Gastrocnemius medialis (tissue), 4 donors: ENCODE measurements at regions not wholly inside any gene's neighbourhood (a gene's known extent, or its start where the extent isn't known, plus 50 kb on each side); places are given as distances from the start of the nearest gene placed in this dataset.

Source experiments
- ATAC-seq, 2 donors: fragments of 150-250 bp; one replicate each; pipeline ENCODE4 v1.9.1; 2016
- DNase-seq, 2 donors: peaks; one replicate each; pipeline ENCODE4 v3.0.0-alpha.2; 2019
- H3K27ac ChIP-seq, 4 donors: fragments of 200-600 bp; sonication (generic); 1 replicate in 1 of 4; 2 replicates in 3 of 4; pipeline ENCODE4 v1.5.1; 2016 to 2018; ENCODE audit warnings: mild to moderate bottlenecking in 2 of 4, moderate library complexity in 1 of 4
- H3K27me3 ChIP-seq, 3 donors: fragments of 200-600 bp; sonication (generic) in 2 of 3; 1 replicate in 1 of 3; 2 replicates in 2 of 3; pipeline versions ENCODE4 v1.5.1 to v1.6.0; 2016 to 2019; ENCODE audit warnings: mild to moderate bottlenecking in 1 of 3, moderate library complexity in 1 of 3
- H3K36me3 ChIP-seq, 2 donors: fragments of 200-600 bp; sonication (generic) in 1 of 2; one replicate each; pipeline ENCODE4 v1.5.1; 2017 to 2018
- H3K4me1 ChIP-seq, 2 donors: fragments of 200-600 bp; sonication (generic) in 1 of 2; one replicate each; pipeline ENCODE4 v1.5.1; 2016 to 2017; ENCODE audit warnings: mild to moderate bottlenecking in 2 of 2
- H3K4me3 ChIP-seq, 4 donors: fragments of 200-600 bp; sonication (generic) in 3 of 4; 1 replicate in 1 of 4; 2 replicates in 3 of 4; pipeline ENCODE4 v1.5.1; 2016 to 2019; ENCODE audit warnings: mild to moderate bottlenecking in 2 of 4
- H3K9me3 ChIP-seq, 3 donors: fragments of 200-600 bp; sonication (generic) in 2 of 3; 1 replicate in 1 of 3; 2 replicates in 2 of 3; pipeline ENCODE4 v1.5.1; 2016 to 2019
- POLR2A ChIP-seq, 2 donors: fragments of 450-650 bp; IDR thresholded peaks; one replicate each; pipeline ENCODE4 v1.6.1; 2017; ENCODE audit warnings: antibody characterized with exemption in 2 of 2, mild to moderate bottlenecking in 2 of 2, moderate library complexity in 2 of 2
- in situ Hi-C, 4 donors: fragments of 200-750 bp; cut with MboI; loops; one replicate each; pipeline versions ENCODE4 v1.15.0 to v1.8.0; 2017; ENCODE audit warnings: low sequenced_read_pairs in 4 of 4
- intact Hi-C: fragments of 100-400 bp; cut with DNase I; formaldehyde crosslinking; loops from one replicate; pipeline ENCODE4 v1.15.1; 2023; ENCODE audit warnings: low total_unique reads
- TF ChIP-seq, protein P1 (sequence below), 5 experiments: fragments of 450-650 bp in 3 of 5; fragments of 200-600 bp in 2 of 5; sonication (generic) in 2 of 5; IDR thresholded peaks in 4 of 5; conservative IDR thresholded peaks in 1 of 5; 1 replicate in 4 of 5; 2 replicates in 1 of 5; pipeline ENCODE4 v1.5.1; 2016 to 2019; ENCODE audit warnings: antibody characterized with exemption in 5 of 5, mild to moderate bottlenecking in 3 of 5, moderate library complexity in 3 of 5

DNA sequence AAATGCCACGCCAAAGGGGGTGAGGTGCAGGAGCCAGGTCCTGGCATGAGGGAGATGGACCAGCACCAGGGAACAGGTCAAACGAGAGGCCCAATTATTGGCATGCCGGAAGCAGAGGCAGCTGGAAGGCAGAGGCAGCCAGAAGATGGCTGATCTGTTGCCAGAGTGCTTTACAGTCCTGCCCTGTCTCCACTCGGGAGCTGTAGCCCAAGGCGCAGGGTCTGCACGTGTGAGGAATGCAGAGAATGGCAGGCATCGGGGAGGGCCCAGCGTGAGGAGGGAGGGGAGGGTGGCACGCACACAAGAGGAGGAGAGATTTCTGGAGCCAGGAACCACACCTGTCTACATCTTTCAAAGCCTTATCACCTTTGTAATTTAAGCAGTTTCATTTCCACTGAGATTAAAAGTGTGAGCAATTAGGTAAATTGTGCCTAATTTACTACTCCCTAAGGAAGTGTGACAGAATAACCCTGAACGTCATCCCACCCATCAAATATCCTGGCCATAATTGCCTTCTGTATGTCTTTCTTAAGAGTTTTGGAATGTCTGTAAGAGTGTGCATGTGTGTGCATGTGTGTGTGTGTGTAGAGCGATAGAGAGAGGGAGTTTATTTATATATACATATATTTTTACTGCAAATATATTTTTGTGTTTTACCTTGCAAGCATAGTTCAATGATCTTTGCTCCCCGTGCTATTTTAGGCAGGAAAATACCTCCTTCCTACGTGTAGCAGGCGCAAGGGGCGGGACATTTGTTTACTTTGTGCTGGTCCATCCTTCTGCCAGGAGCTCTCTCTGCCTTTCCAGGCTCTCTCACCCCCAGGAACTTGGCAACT is 125.5 kb upstream of the SERBP1 start:
- H3K4me1 ChIP-seq, result peaks cover 4 to 29% of the 10 kb centered on the region in 2 donors
- DNase-seq (no peak), ATAC-seq (no peak)
- H3K36me3 ChIP-seq, result no peaks in the 10 kb centered on the region
- in situ Hi-C loops, result loop anchor here in 2 of 4 donors (25.0 kb wide), 1 partner anchor 132 kb away; the partner anchor contains the start of gene GADD45A (in 2 of the 2)
- TF ChIP-seq POLR2A (IDR thresholded peaks at IDR 0.05), result no peak
- TF ChIP-seq, protein P1, sequence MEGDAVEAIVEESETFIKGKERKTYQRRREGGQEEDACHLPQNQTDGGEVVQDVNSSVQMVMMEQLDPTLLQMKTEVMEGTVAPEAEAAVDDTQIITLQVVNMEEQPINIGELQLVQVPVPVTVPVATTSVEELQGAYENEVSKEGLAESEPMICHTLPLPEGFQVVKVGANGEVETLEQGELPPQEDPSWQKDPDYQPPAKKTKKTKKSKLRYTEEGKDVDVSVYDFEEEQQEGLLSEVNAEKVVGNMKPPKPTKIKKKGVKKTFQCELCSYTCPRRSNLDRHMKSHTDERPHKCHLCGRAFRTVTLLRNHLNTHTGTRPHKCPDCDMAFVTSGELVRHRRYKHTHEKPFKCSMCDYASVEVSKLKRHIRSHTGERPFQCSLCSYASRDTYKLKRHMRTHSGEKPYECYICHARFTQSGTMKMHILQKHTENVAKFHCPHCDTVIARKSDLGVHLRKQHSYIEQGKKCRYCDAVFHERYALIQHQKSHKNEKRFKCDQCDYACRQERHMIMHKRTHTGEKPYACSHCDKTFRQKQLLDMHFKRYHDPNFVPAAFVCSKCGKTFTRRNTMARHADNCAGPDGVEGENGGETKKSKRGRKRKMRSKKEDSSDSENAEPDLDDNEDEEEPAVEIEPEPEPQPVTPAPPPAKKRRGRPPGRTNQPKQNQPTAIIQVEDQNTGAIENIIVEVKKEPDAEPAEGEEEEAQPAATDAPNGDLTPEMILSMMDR (IDR thresholded peaks at IDR 0.05 in 4 of 5, conservative IDR thresholded peaks at IDR 0.05 in 1 of 5), result no peak
- no peak overlapping the region for H3K27ac ChIP-seq
- no peaks in the 10 kb centered on the region for H3K9me3 ChIP-seq
- H3K4me3 ChIP-seq, result no peak overlapping the region
- H3K27me3 ChIP-seq, result no peaks in the 10 kb centered on the region
- intact Hi-C loops, result no loop called here

DNA sequence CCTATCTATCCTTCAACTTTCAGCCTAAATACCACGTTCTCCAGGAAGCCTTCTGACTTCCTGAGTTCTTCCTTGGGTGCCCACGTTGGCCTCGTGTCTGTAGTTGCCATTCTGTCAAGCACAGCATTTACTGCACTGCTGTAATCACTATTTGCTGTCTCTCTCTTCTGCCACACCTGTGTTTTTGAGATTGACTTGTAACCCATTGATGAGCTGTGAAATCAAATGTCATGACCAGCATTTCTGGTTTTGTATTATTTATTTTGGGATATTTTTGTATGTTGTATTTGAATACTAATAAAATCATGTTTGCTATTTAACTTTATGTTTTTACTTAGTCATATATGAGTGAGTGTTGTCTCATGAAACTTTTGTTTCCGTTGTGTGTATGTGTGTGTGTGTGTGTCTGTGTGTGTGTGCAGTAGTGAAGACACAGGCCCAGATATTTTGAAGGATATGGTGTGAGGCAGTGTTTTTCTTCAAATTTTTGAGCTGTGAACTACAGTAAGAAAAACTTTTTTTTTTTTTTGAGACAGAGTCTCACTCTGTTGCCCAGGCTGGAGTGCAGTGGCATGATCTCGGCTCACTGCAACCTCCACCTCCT is 126.2 kb upstream of the SERBP1 start:
- no peak overlapping the region for H3K27ac ChIP-seq
- no peaks in the 10 kb centered on the region for H3K9me3 ChIP-seq
- no peaks in the 10 kb centered on the region for H3K36me3 ChIP-seq
- no peak for DNase-seq
- H3K27me3 ChIP-seq, result no peaks in the 10 kb centered on the region
- ATAC-seq, result no peak
- in situ Hi-C loops (loop anchor here in 2 of 4 donors (25.0 kb wide), 1 partner anchor 131 kb away; the partner anchor contains the start of gene GADD45A (in 2 of the 2)), intact Hi-C loops (no loop called here)
- no peak overlapping the region for H3K4me3 ChIP-seq
- TF ChIP-seq, protein P1 (IDR thresholded peaks at IDR 0.05 in 4 of 5, conservative IDR thresholded peaks at IDR 0.05 in 1 of 5), result no peak
- TF ChIP-seq POLR2A (IDR thresholded peaks at IDR 0.05), result no peak
- peaks cover 12 to 36% of the 10 kb centered on the region in 2 donors for H3K4me1 ChIP-seq

DNA sequence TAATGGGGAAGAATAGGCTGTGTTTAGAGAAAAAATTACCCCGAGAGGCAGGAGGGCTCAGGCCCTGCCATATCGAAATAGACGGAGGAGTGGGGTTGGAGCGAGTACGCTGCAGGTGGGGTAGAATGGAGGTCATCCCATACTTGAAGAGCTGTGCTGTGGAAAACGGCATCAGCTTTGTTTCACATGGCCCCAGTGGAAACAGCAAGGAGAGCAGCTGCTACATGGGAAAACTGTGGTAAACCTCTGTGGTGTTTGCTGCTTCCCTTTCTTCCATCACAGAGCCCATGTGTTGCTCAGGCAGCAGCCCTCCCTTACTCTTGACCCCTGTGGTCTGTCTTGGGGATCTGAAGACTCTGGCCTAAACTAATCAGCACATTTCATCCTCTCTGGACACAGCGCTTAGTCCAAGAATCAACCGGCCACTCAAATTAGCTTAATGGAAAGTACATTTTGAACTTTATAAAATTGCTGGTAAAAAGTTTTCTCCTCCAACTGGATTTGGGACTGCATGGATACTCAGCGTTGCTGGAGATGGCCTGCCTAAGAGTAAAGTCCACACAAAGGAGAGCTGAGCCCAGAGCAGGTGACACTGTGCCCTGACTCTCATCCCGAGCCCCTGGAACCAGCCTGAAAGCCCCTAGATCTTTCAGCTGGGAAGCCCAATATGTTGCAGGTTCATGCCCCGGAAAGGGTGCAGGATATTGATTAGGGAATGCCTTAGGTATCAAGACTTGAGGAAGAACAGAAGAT is 127.1 kb upstream of the GADD45A start:
- Histone ChIP-seq H3K4me3 (no peak overlapping the region), H3K36me3 (no peaks in the 10 kb centered on the region), H3K9me3 (no peaks in the 10 kb centered on the region), H3K27me3 (no peaks in the 10 kb centered on the region), H3K4me1 (peaks cover 25 to 45% of the 10 kb centered on the region in 2 donors), H3K27ac (no peak overlapping the region)
- DNase-seq, result no peak
- no peak for ATAC-seq
- no peak for TF ChIP-seq POLR2A (IDR thresholded peaks at IDR 0.05)
- TF ChIP-seq, protein P1 (IDR thresholded peaks at IDR 0.05 in 4 of 5, conservative IDR thresholded peaks at IDR 0.05 in 1 of 5), result no peak
- intact Hi-C loops, result loop anchor here (2.0 kb wide), 1 partner anchor 23 kb away; no protein-coding TSS in a partner anchor
- in situ Hi-C loops, result loop anchor here in 2 of 4 donors (25.0 kb wide), 1 partner anchor 129 kb away; the partner anchor contains the start of gene GADD45A (in 2 of the 2)

- in situ Hi-C loops (loop anchor here in 2 of 4 donors (25.0 kb wide), 1 partner anchor 129 kb away; the partner anchor contains the start of gene GADD45A (in 2 of the 2)), intact Hi-C loops (loop anchor here (2.0 kb wide), 1 partner anchor 24 kb away; no protein-coding TSS in a partner anchor)
- Histone ChIP-seq H3K9me3 (no peaks in the 10 kb centered on the region), H3K36me3 (no peaks in the 10 kb centered on the region), H3K4me3 (peak overlapping the region in 2 of 4 donors; percentile 20 to 27), H3K27me3 (no peaks in the 10 kb centered on the region), H3K27ac (peak overlapping the region in 3 of 4 donors; percentile 58 to 89 (median 68)), H3K4me1 (peaks cover 27 to 45% of the 10 kb centered on the region in 2 donors)
- ATAC-seq (peak in 1 of 2 donors; percentile 12), DNase-seq (no peak)
- TF ChIP-seq POLR2A (IDR thresholded peaks at IDR 0.05), result no peak
- TF ChIP-seq, protein P1 (IDR thresholded peaks at IDR 0.05 in 4 of 5, conservative IDR thresholded peaks at IDR 0.05 in 1 of 5), result no peak
Measured at GRCh38 chr1:67558449-67559193, 126.4 kb upstream of the GADD45A start.
